GM23338 (cell line): ENCODE measurements at regions not wholly inside any gene's neighbourhood (a gene's known extent, or its start where the extent isn't known, plus 50 kb on each side); places are given as distances from the start of the nearest gene placed in this dataset.

ENCODE experiments used
- ATAC-seq: fragments of 200-7000 bp; cut with Tn5 transposase; 3 replicates; pipeline ENCODE4 v1.9.1; 2020
- DNase-seq: peaks from one replicate; pipeline ENCODE4 v3.0.0-alpha.2; 2015; ENCODE audit warnings: low spot score
- H2AFZ ChIP-seq: fragments of 200-600 bp; sonication (generic); 2 replicates; pipeline ENCODE4 v1.8.0; 2016; ENCODE audit warnings: antibody characterized with exemption, mild to moderate bottlenecking, moderate library complexity
- H3F3A ChIP-seq: fragments of 200-600 bp; sonication (generic); replicated peaks from 2 replicates; pipeline ENCODE4 v1.8.0; 2017; ENCODE audit warnings: antibody characterized with exemption, mixed run types, low read depth
- H3K27ac ChIP-seq: fragments of 200-600 bp; sonication (generic); 2 replicates; pipeline ENCODE4 v1.6.1; 2016; ENCODE audit warnings: low read depth
- H3K27me3 ChIP-seq: fragments of 200-600 bp; sonication (generic); 2 replicates; pipeline ENCODE4 v1.8.0; 2016; ENCODE audit warnings: mild to moderate bottlenecking, mixed run types, moderate library complexity; ENCODE audit not compliant: insufficient read depth
- H3K36me3 ChIP-seq: fragments of 200-600 bp; sonication (generic); 2 replicates; pipeline ENCODE4 v1.8.0; 2016; ENCODE audit warnings: mild to moderate bottlenecking; ENCODE audit not compliant: insufficient read depth
- H3K4me1 ChIP-seq: fragments of 200-600 bp; sonication (generic); 2 replicates; pipeline ENCODE4 v1.8.0; 2016; ENCODE audit warnings: mild to moderate bottlenecking, moderate library complexity; ENCODE audit not compliant: insufficient read depth
- H3K4me2 ChIP-seq: fragments of 200-600 bp; sonication (generic); 2 replicates; pipeline ENCODE4 v1.7.1; 2017; ENCODE audit warnings: mixed run types
- H3K4me3 ChIP-seq: fragments of 200-600 bp; sonication (generic); 2 replicates; pipeline ENCODE4 v1.6.1; 2016; ENCODE audit warnings: mixed run types
- H3K79me2 ChIP-seq: fragments of 200-600 bp; sonication (generic); replicated peaks from 2 replicates; pipeline ENCODE4 v1.8.0; 2017; ENCODE audit warnings: mild to moderate bottlenecking; ENCODE audit not compliant: insufficient read depth
- H3K9me2 ChIP-seq: fragments of 200-600 bp; sonication (generic); 2 replicates; pipeline ENCODE4 v1.8.0; 2017; ENCODE audit not compliant: insufficient read depth
- H4K20me1 ChIP-seq: fragments of 200-600 bp; sonication (generic); replicated peaks from 2 replicates; pipeline ENCODE4 v1.8.0; 2017; ENCODE audit warnings: mild to moderate bottlenecking; ENCODE audit not compliant: insufficient read depth
- H3K27ac Mint-ChIP-seq: 2 replicates; pipeline ENCODE4 v1.8.0; 2020; ENCODE audit warnings: inconsistent platforms, mild to moderate bottlenecking, moderate library complexity, mixed read lengths
- H3K27me3 Mint-ChIP-seq: 3 replicates; pipeline ENCODE4 v1.8.0; 2022; ENCODE audit warnings: low read depth, mild to moderate bottlenecking, moderate library complexity, mixed read lengths, inconsistent platforms; ENCODE audit not compliant: insufficient read depth, poor library complexity
- H3K36me3 Mint-ChIP-seq: 3 replicates; pipeline ENCODE4 v1.8.0; 2021; ENCODE audit warnings: low read depth, mild to moderate bottlenecking, inconsistent platforms, moderate library complexity, mixed read lengths
- H3K4me1 Mint-ChIP-seq: 3 replicates; pipeline ENCODE4 v1.8.0; 2020; ENCODE audit warnings: mild to moderate bottlenecking, inconsistent platforms, mixed read lengths
- H3K4me3 Mint-ChIP-seq: 3 replicates; pipeline ENCODE4 v1.8.0; 2021; ENCODE audit warnings: moderate library complexity, mild to moderate bottlenecking, inconsistent platforms, mixed read lengths
- H3K9me3 Mint-ChIP-seq: 3 replicates; pipeline ENCODE4 v1.8.0; 2020; ENCODE audit warnings: moderate library complexity, mild to moderate bottlenecking, inconsistent platforms, mixed read lengths
- CREB1 ChIP-seq: fragments of 250-450 bp; sonication (Bioruptor Pico); IDR thresholded peaks from 2 replicates; pipeline ENCODE4 v1.5.0; 2020; ENCODE audit warnings: low read depth, mild to moderate bottlenecking, moderate library complexity
- CTCF ChIP-seq, 2 experiments: fragments of 200-600 bp in 1 of 2; sonication (generic) in 1 of 2; conservative IDR thresholded peaks; 2 replicates each; pipeline versions ENCODE4 v1.5.1 to v1.6.1; 2016 to 2017; ENCODE audit warnings: antibody characterized with exemption in 2 of 2, low read depth in 2 of 2, mild to moderate bottlenecking in 2 of 2, moderate library complexity in 1 of 2
- ETS1 ChIP-seq: IDR thresholded peaks from 2 replicates; pipeline ENCODE4 v1.6.1; 2016; ENCODE audit warnings: antibody characterized with exemption
- EZH2 ChIP-seq: fragments of 200-600 bp; sonication (generic); IDR thresholded peaks from one replicate; pipeline ENCODE4 v1.8.0; 2017; ENCODE audit warnings: antibody characterized with exemption, mild to moderate bottlenecking, low read depth; ENCODE audit not compliant: unreplicated experiment
- EZH2phosphoT487 ChIP-seq: fragments of 200-600 bp; sonication (generic); IDR thresholded peaks from one replicate; pipeline ENCODE4 v1.8.1; 2018; ENCODE audit warnings: antibody characterized with exemption; ENCODE audit not compliant: unreplicated experiment
- JUNB ChIP-seq: IDR thresholded peaks from one replicate; pipeline ENCODE4 v1.6.1; 2016; ENCODE audit warnings: antibody characterized with exemption; ENCODE audit not compliant: unreplicated experiment
- NANOG ChIP-seq: IDR thresholded peaks from 2 replicates; pipeline ENCODE4 v1.6.1; 2016; ENCODE audit warnings: antibody characterized with exemption, borderline replicate concordance
- POLR2AphosphoS5 ChIP-seq: IDR thresholded peaks from 2 replicates; pipeline ENCODE4 v1.6.1; 2016; ENCODE audit warnings: antibody characterized with exemption, low read depth
- REST ChIP-seq: IDR thresholded peaks from one replicate; pipeline ENCODE4 v1.6.1; 2018; ENCODE audit warnings: antibody characterized with exemption; ENCODE audit not compliant: unreplicated experiment
- STAT1 ChIP-seq: IDR thresholded peaks from one replicate; pipeline ENCODE4 v1.6.1; 2016; ENCODE audit warnings: antibody characterized with exemption; ENCODE audit not compliant: unreplicated experiment
- ZNF114 ChIP-seq: fragments of 250-450 bp; sonication (Bioruptor Pico); IDR thresholded peaks from 2 replicates; pipeline ENCODE4 v1.5.0; 2020; ENCODE audit warnings: mild to moderate bottlenecking, moderate library complexity
- ZNF331 ChIP-seq: fragments of 250-450 bp; sonication (Bioruptor Pico); IDR thresholded peaks from 2 replicates; pipeline ENCODE4 v1.5.0; 2020; ENCODE audit warnings: low read depth, mild to moderate bottlenecking, moderate library complexity

- TF ChIP-seq REST (no peak), EZH2 (no peak), EZH2phosphoT487 (no peak), POLR2AphosphoS5 (no peak), ZNF331 (no peak), JUNB (no peak), ETS1 (no peak), NANOG (no peak)
Measured at GRCh38 chr7:8921807-8922206, 488.4 kb downstream of the NXPH1 start (continued).

- no peak overlapping the region for H3K4me2 ChIP-seq
- Mint-ChIP-seq H3K27me3 (no peaks in the 10 kb centered on the region), H3K4me1 (peaks cover 19% of the 10 kb centered on the region), H3K4me3 (no peak overlapping the region), H3K9me3 (no peaks in the 10 kb centered on the region), H3K36me3 (no peaks in the 10 kb centered on the region), H3K27ac (peak overlapping the region; percentile 52; the same call in 1 of the 2 replicates)
- no peak overlapping the region for H2AFZ ChIP-seq
- no peak for ATAC-seq
- H3K4me3 ChIP-seq = no peak overlapping the region
- H3K9me2 ChIP-seq = no peaks in the 10 kb centered on the region
- no peaks in the 10 kb centered on the region for H3K27me3 ChIP-seq
- H4K20me1 ChIP-seq = no peaks in the 10 kb centered on the region
- no peaks in the 10 kb centered on the region for H3K36me3 ChIP-seq
- no peaks in the 10 kb centered on the region for H3K79me2 ChIP-seq
- peaks cover 9% of the 10 kb centered on the region for H3K4me1 ChIP-seq
- no peaks in the 10 kb centered on the region for H3F3A ChIP-seq
- no peak for DNase-seq
- no peak overlapping the region for H3K27ac ChIP-seq
- TF ChIP-seq EZH2phosphoT487 (no peak), ZNF114 (CRISPR knock-in tag) (no peak), ZNF331 (no peak), NANOG (no peak), ETS1 (no peak), CREB1 (no peak), POLR2AphosphoS5 (no peak), CTCF (conservative IDR thresholded peaks at IDR 0.05; ENCODE audit: low read depth in 2 of 2) (no peak), REST (no peak), STAT1 (no peak), EZH2 (no peak)
Measured at GRCh38 chr7:8922726-8923125, 489.3 kb downstream of the NXPH1 start.
